ENCODE measurements at regions not wholly inside any gene's neighbourhood (a gene's known extent, or its start where the extent isn't known, plus 50 kb on each side); places are given as distances from the start of the nearest gene placed in this dataset.
"Not testable (repeated sequence)": the region's sequence is repeated elsewhere in the genome, so short reads cannot be mapped to it uniquely, and the experiment has no call there.

DNA sequence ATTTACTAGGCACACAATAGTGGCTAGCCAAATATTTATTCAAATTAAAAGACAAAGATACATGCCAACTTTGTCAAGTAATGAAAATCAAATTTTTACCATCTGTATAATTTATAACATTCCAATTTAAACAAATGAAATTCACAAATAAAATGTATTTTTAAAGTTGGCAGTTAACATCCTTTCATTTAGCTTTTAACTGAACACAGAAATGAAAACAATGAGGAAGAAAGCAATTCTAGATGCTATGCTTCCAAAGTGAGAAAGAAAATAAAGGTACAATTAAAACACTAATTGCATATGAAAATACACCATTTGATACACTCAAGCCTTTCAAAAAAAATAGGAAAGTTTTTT lies 123.1 kb downstream of the MPP7 start:
- no peak for TF ChIP-seq POLR2A (IDR thresholded peaks at IDR 0.05)
- TF ChIP-seq, protein P1, sequence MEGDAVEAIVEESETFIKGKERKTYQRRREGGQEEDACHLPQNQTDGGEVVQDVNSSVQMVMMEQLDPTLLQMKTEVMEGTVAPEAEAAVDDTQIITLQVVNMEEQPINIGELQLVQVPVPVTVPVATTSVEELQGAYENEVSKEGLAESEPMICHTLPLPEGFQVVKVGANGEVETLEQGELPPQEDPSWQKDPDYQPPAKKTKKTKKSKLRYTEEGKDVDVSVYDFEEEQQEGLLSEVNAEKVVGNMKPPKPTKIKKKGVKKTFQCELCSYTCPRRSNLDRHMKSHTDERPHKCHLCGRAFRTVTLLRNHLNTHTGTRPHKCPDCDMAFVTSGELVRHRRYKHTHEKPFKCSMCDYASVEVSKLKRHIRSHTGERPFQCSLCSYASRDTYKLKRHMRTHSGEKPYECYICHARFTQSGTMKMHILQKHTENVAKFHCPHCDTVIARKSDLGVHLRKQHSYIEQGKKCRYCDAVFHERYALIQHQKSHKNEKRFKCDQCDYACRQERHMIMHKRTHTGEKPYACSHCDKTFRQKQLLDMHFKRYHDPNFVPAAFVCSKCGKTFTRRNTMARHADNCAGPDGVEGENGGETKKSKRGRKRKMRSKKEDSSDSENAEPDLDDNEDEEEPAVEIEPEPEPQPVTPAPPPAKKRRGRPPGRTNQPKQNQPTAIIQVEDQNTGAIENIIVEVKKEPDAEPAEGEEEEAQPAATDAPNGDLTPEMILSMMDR (IDR thresholded peaks at IDR 0.05): peak in 1 of 12 donors; percentile 5
- Histone ChIP-seq H3K27ac (no peak overlapping the region), H3K4me3 (no peak overlapping the region), H3K36me3 (no peaks in the 10 kb centered on the region), H3K9me3 (no peaks in the 10 kb centered on the region), H3K4me1 (peaks cover 0 to 16% (median 7%) of the 10 kb centered on the region in 12 donors), H3K27me3 (no peaks in the 10 kb centered on the region)
- intact Hi-C loops (cut with DNase I): loop anchor here (2.0 to 10.0 kb wide), 5 partner anchors 205 to 625 kb away; partner anchors contain the start of gene MKX (in 3 of the 10)
- DNase-seq: no peak
- no peak for ATAC-seq

DNA sequence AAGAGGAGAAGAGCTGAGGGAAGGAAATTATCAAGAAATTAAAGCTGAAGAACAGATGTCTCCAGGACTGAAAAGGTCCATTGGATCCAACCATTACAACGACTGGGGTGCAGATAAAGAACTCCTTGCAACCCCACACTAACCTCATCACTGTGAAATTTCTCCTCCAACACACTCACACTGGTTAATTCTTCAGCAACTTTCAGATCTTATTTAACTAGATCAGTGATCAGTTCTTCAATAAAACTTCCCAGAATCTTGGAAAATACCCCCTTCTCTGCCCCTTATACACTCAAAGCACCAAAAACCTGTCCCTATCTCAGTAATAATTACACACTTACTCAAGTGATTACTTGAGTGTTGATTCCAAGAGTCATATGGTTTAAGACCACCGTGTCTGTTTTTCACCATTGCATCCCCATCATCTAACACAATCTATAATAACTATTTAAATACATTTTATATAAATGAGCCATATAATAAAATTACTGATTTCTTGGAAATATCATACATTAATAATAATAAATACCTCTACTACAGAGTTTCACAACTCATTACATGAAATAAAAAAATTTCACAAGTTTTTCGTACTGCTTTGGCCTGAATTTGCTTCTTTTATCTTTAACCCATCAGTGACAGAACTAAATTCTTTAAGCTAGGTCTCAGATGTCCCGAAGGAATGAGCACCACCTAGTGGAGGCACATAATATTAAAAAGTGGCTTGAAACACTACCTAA lies 123.7 kb downstream of the MPP7 start:
- DNase-seq (peak in 1 of 5 donors; percentile 9), ATAC-seq (peak in 3 of 4 donors; percentile 46 to 65 (median 57))
- no peaks in the 10 kb centered on the region for H3K9me3 ChIP-seq
- peak overlapping the region in 3 of 12 donors; percentile 25 to 45 (median 28) for H3K4me3 ChIP-seq
- H3K36me3 ChIP-seq: no peaks in the 10 kb centered on the region
- H3K27me3 ChIP-seq: no peaks in the 10 kb centered on the region
- TF ChIP-seq, protein P1 (IDR thresholded peaks at IDR 0.05): peak; percentile 60 to 82 (median 71)
- TF ChIP-seq POLR2A (IDR thresholded peaks at IDR 0.05): no peak
- WGBS, 4 donors: 15 to 22% (median 18%) methylated on average over 4 of the region's 4 CpGs
- intact Hi-C loops (cut with DNase I): loop anchor here in 9 of 10 donors (2.0 to 10.0 kb wide), 5 partner anchors 206 to 624 kb away; partner anchors contain the start of gene MKX (in 3 of the 9)
- H3K4me1 ChIP-seq: peaks cover 0 to 16% (median 7%) of the 10 kb centered on the region in 12 donors
- peak overlapping the region in 1 of 12 donors; percentile 66 for H3K27ac ChIP-seq

DNA sequence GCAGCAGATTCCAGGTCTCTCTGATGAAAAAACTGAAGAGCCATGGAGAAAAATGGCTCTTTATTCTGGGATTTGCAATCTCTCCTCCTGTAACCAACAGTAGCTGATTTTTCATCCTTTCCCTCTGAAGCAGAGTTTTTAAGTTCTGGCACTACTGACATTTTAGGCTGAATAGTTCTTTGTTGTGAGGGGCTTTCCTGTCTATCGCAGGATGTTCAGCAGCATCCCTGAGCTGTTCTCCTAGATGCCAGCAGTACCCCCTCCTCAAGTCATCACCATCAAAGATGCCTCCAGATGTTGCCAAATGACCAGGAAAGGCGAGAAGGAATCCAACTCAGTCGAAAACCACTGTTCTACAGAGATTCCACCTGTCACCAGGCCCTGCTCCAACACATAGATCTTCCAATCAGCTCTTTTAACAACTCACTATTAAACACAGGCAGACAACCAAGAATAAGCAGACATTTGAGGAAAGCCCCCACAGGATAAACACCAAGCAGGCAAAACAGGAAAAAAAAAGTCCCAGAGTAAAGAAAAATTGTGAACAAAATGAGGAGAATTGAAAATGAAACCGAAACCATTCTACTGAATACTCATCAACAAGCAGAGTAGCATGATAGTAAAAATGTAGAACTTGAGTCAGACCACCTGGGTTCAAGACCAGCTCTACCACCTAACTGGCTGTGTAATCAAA lies 124.8 kb downstream of the MPP7 start:
- no peak for ATAC-seq
- peak overlapping the region in 3 of 12 donors; percentile 19 to 66 (median 48) for H3K27ac ChIP-seq

DNA sequence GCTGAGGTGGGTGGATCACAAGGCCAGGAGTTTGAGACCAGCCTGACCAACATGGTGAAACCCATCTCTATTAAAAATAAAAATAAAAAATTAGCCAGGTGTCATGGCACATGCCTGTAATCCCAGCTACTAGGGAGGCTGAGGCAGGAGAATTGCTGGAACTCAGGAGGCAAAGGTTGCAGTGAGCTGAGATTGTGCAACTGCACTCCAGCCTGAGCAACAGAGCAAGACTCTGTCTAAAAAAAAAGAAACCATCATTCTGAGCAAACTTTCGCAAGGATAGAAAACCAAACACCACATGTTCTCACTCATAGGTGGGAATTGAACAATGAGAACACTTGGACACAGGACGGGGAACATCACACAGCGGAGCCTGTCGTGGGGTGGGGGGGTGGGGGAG lies 126.4 kb downstream of the MPP7 start:
- DNase-seq, H3K9me3 ChIP-seq, H3K36me3 ChIP-seq, ATAC-seq, H3K27me3 ChIP-seq, H3K4me3 ChIP-seq, H3K27ac ChIP-seq: not testable (repeated sequence)
- 84 to 98% (median 94%) methylated on average over 4 of the region's 4 CpGs for WGBS, 4 donors
- intact Hi-C loops (cut with DNase I): loop anchor here in 8 of 10 donors (5.0 to 10.0 kb wide), 4 partner anchors 208 to 622 kb away; partner anchors contain the start of gene MKX (in 3 of the 8)
- H3K4me1 ChIP-seq: peaks cover 0 to 21% (median 9%) of the 10 kb centered on the region in 12 donors

More for the DNA sequence above, 124.8 kb downstream of the MPP7 start:
- WGBS, 4 donors: 71 to 77% (median 74%) methylated on average over 4 of the region's 4 CpGs
- no peaks in the 10 kb centered on the region for H3K36me3 ChIP-seq
- intact Hi-C loops (cut with DNase I): loop anchor here in 9 of 10 donors (2.0 to 10.0 kb wide), 5 partner anchors 207 to 623 kb away; partner anchors contain the start of gene MKX (in 3 of the 9)
- DNase-seq: no peak
- no peaks in the 10 kb centered on the region for H3K9me3 ChIP-seq
- H3K4me1 ChIP-seq: peaks cover 0 to 16% (median 7%) of the 10 kb centered on the region in 12 donors
- no peaks in the 10 kb centered on the region for H3K27me3 ChIP-seq
- TF ChIP-seq, protein P1 (IDR thresholded peaks at IDR 0.05): no peak
- TF ChIP-seq POLR2A (IDR thresholded peaks at IDR 0.05): no peak
- H3K4me3 ChIP-seq: peak overlapping the region in 6 of 12 donors; percentile 18 to 45 (median 26)

All from heart left ventricle (tissue), 16 donors.